ENCODE measurements at regions not wholly inside any gene's neighbourhood (a gene's known extent, or its start where the extent isn't known, plus 50 kb on each side); places are given as distances from the start of the nearest gene placed in this dataset.

DNA sequence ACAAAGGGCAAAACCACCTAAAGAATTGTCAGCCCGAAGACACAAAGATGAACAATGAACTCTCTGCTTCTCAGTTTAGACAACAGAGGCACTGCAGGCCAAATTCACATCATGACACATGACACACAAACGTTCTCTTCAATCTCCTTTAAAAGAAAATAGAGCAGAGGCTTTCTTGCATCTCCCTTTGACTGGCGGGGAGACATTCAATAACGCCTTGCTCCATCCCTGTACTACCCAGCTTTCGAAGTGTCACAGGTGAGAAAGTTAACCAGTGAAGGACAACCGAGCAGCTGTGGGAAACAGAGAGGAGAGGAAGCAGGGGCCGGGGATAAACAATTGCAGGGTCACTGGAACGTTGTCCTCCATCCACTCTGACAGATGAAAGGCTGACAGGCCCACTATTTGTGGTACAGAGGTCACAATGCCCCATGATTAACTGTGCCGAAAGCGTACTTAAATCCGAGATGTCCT is 130.8 kb downstream of the PHLDA1 start (continued):
- no peak for TF ChIP-seq ZNF367 (CRISPR knock-in tag; IDR thresholded peaks at IDR 0.05; ENCODE audit: borderline replicate concordance)
- TF ChIP-seq, protein P1, sequence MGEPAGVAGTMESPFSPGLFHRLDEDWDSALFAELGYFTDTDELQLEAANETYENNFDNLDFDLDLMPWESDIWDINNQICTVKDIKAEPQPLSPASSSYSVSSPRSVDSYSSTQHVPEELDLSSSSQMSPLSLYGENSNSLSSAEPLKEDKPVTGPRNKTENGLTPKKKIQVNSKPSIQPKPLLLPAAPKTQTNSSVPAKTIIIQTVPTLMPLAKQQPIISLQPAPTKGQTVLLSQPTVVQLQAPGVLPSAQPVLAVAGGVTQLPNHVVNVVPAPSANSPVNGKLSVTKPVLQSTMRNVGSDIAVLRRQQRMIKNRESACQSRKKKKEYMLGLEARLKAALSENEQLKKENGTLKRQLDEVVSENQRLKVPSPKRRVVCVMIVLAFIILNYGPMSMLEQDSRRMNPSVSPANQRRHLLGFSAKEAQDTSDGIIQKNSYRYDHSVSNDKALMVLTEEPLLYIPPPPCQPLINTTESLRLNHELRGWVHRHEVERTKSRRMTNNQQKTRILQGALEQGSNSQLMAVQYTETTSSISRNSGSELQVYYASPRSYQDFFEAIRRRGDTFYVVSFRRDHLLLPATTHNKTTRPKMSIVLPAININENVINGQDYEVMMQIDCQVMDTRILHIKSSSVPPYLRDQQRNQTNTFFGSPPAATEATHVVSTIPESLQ (CRISPR knock-in tag; conservative IDR thresholded peaks at IDR 0.05): no peak
- TF ChIP-seq KAT7 (CRISPR knock-in tag; IDR thresholded peaks at IDR 0.05; ENCODE audit: borderline replicate concordance): no peak
- no peak for TF ChIP-seq ATF1 (CRISPR knock-in tag; IDR thresholded peaks at IDR 0.05)
- TF ChIP-seq JDP2 (CRISPR knock-in tag; IDR thresholded peaks at IDR 0.05; ENCODE audit: borderline replicate concordance): no peak
- no peak for TF ChIP-seq ZNF776 (CRISPR knock-in tag; IDR thresholded peaks at IDR 0.05)
- TF ChIP-seq BRCA1 (CRISPR knock-in tag; IDR thresholded peaks at IDR 0.05): no peak
- TF ChIP-seq PTBP1 (IDR thresholded peaks at IDR 0.05; ENCODE audit: low read depth, low read length, poor library complexity, severe bottlenecking): no peak
- TF ChIP-seq ZNF678 (CRISPR knock-in tag; IDR thresholded peaks at IDR 0.05): no peak
- TF ChIP-seq ZFP82 (CRISPR knock-in tag; IDR thresholded peaks at IDR 0.05; ENCODE audit: borderline replicate concordance): peak; percentile 43; the same call in 1 of the 2 replicates
- TF ChIP-seq SCMH1 (CRISPR knock-in tag; IDR thresholded peaks at IDR 0.05; ENCODE audit: borderline replicate concordance): no peak
- no peak for TF ChIP-seq ZNF558 (CRISPR knock-in tag; IDR thresholded peaks at IDR 0.05; ENCODE audit: borderline replicate concordance)
- no peak for TF ChIP-seq ZNF30 (CRISPR knock-in tag; IDR thresholded peaks at IDR 0.05)
- TF ChIP-seq, protein P2, sequence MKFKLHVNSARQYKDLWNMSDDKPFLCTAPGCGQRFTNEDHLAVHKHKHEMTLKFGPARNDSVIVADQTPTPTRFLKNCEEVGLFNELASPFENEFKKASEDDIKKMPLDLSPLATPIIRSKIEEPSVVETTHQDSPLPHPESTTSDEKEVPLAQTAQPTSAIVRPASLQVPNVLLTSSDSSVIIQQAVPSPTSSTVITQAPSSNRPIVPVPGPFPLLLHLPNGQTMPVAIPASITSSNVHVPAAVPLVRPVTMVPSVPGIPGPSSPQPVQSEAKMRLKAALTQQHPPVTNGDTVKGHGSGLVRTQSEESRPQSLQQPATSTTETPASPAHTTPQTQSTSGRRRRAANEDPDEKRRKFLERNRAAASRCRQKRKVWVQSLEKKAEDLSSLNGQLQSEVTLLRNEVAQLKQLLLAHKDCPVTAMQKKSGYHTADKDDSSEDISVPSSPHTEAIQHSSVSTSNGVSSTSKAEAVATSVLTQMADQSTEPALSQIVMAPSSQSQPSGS (CRISPR knock-in tag; IDR thresholded peaks at IDR 0.05): peak; percentile 57
- TF ChIP-seq ZNF784 (CRISPR knock-in tag; IDR thresholded peaks at IDR 0.05; ENCODE audit: borderline replicate concordance): no peak
- TF ChIP-seq, protein P3, sequence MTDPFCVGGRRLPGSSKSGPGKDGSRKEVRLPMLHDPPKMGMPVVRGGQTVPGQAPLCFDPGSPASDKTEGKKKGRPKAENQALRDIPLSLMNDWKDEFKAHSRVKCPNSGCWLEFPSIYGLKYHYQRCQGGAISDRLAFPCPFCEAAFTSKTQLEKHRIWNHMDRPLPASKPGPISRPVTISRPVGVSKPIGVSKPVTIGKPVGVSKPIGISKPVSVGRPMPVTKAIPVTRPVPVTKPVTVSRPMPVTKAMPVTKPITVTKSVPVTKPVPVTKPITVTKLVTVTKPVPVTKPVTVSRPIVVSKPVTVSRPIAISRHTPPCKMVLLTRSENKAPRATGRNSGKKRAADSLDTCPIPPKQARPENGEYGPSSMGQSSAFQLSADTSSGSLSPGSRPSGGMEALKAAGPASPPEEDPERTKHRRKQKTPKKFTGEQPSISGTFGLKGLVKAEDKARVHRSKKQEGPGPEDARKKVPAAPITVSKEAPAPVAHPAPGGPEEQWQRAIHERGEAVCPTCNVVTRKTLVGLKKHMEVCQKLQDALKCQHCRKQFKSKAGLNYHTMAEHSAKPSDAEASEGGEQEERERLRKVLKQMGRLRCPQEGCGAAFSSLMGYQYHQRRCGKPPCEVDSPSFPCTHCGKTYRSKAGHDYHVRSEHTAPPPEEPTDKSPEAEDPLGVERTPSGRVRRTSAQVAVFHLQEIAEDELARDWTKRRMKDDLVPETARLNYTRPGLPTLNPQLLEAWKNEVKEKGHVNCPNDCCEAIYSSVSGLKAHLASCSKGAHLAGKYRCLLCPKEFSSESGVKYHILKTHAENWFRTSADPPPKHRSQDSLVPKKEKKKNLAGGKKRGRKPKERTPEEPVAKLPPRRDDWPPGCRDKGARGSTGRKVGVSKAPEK (CRISPR knock-in tag; IDR thresholded peaks at IDR 0.05; ENCODE audit: borderline replicate concordance): no peak
- no peak for TF ChIP-seq MATR3 (CRISPR knock-in tag; IDR thresholded peaks at IDR 0.05)
- TF ChIP-seq, protein P4, sequence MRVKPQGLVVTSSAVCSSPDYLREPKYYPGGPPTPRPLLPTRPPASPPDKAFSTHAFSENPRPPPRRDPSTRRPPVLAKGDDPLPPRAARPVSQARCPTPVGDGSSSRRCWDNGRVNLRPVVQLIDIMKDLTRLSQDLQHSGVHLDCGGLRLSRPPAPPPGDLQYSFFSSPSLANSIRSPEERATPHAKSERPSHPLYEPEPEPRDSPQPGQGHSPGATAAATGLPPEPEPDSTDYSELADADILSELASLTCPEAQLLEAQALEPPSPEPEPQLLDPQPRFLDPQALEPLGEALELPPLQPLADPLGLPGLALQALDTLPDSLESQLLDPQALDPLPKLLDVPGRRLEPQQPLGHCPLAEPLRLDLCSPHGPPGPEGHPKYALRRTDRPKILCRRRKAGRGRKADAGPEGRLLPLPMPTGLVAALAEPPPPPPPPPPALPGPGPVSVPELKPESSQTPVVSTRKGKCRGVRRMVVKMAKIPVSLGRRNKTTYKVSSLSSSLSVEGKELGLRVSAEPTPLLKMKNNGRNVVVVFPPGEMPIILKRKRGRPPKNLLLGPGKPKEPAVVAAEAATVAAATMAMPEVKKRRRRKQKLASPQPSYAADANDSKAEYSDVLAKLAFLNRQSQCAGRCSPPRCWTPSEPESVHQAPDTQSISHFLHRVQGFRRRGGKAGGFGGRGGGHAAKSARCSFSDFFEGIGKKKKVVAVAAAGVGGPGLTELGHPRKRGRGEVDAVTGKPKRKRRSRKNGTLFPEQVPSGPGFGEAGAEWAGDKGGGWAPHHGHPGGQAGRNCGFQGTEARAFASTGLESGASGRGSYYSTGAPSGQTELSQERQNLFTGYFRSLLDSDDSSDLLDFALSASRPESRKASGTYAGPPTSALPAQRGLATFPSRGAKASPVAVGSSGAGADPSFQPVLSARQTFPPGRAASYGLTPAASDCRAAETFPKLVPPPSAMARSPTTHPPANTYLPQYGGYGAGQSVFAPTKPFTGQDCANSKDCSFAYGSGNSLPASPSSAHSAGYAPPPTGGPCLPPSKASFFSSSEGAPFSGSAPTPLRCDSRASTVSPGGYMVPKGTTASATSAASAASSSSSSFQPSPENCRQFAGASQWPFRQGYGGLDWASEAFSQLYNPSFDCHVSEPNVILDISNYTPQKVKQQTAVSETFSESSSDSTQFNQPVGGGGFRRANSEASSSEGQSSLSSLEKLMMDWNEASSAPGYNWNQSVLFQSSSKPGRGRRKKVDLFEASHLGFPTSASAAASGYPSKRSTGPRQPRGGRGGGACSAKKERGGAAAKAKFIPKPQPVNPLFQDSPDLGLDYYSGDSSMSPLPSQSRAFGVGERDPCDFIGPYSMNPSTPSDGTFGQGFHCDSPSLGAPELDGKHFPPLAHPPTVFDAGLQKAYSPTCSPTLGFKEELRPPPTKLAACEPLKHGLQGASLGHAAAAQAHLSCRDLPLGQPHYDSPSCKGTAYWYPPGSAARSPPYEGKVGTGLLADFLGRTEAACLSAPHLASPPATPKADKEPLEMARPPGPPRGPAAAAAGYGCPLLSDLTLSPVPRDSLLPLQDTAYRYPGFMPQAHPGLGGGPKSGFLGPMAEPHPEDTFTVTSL (CRISPR knock-in tag; IDR thresholded peaks at IDR 0.05; ENCODE audit: borderline replicate concordance): peak; percentile 94
